Stimulated activated CD8-positive, alpha-beta memory T cell treated with anti-CD3 and anti-CD28 coated beads, Interleukin-4, amount 100 ng/mL, for 1 hour (primary cell): ENCODE measurements at regions not wholly inside any gene's neighbourhood (a gene's known extent, or its start where the extent isn't known, plus 50 kb on each side); places are given as distances from the start of the nearest gene placed in this dataset.
"Not testable (repeated sequence)": the region's sequence is repeated elsewhere in the genome, so short reads cannot be mapped to it uniquely, and the experiment has no call there.

Source experiments
- DNase-seq, 2 donors: peaks; one replicate each; pipeline ENCODE4 v3.0.0-alpha.2; 2020; ENCODE audit warnings: low read depth in 2 of 2, low spot score in 1 of 2

GRCh38 chr16:16613212-16613611 lies 234.3 kb downstream of the NPIPA7 start:
- DNase-seq = not testable (repeated sequence)

DNA sequence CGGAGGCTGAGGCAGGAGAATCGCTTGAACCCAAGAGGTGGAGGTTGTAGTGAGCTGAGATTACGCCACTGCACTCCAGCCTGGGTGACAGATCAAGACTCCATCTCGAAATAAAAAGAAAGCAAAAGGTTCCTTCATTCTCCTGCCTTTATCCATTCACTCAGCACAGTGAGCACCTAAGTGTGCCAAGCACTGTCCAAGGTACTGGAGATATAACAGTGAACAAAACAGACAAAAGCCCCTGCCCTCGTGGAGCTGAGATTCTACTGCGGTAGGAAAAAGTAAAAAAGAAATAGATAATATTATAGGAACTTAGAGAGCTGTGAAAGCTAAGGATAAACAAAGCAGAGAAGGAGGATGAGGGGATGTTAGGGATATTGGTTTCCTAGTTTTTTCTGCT lies 235.5 kb downstream of the NPIPA7 start:
- DNase-seq = not testable (repeated sequence)

- not testable (repeated sequence) for DNase-seq
Measured at GRCh38 chr16:16618963-16619465, 240.1 kb downstream of the NPIPA7 start.

GRCh38 chr16:16624367-16624766 lies 245.4 kb downstream of the NPIPA7 start:
- DNase-seq = not testable (repeated sequence)

DNA sequence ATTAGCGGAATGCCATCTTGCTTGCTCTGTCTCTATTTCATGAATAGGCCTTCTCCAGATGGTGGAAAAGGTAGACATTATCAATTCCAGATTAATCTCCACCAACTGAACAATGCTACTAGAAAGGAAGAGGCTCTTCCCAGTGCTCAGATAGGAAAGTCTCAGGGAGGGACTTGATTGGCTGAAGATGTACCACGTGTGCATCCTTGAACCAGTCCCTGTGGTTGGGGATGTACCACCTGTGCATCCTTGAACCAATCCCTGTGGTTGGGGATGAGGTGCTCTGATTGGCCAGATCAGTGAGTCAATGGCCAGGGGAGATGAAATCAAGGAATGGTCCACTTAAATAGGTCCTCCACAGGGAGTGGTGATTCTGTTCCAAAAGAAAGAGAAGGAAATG lies 246.2 kb downstream of the NPIPA7 start:
- not testable (repeated sequence) for DNase-seq

DNA sequence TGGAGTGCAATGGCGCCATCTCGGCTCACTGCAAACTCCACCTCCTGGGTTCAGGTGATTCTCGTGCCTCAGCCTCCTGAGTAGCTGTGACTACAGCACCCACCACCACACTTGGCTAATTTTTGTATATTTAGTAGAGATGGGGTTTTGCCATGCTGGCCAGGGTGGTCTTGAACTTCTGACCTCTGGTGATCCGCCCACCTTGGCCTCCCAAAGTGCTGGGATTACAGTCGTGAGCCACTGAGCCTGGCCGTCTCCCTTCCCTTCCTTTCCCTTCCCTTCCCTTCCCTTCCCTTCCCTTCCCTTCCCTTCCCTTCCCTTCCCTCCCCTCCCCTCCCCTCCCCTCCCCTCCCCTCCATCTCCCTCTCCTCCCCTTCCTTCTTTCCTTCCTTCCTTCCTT lies 248.9 kb downstream of the NPIPA7 start:
- DNase-seq = not testable (repeated sequence)

GRCh38 chr16:16638231-16638630 lies 259.3 kb downstream of the NPIPA7 start:
- DNase-seq = not testable (repeated sequence)

DNA sequence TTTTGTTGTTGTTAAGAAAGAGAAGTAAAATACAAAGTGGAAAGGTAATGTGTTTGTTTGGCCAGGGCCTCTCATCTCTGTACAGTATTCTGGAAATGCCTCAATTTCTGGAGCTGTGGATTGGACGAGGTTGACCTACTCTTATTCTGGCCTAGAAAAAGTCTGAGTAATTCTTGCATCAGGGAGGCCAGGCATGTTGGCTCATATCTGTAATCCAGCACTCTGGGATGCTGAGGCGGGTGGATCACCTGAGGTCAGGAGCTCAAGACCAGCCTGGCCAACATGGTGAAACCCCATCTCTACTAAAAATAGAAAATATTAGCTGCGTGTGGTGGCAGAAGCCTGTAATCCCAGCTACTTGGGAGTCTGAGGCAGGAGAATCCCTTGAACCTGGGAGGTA lies 259.8 kb downstream of the NPIPA7 start:
- DNase-seq = not testable (repeated sequence)

- DNase-seq = not testable (repeated sequence)
Measured at GRCh38 chr16:16643828-16644227, 264.9 kb downstream of the NPIPA7 start.

DNA sequence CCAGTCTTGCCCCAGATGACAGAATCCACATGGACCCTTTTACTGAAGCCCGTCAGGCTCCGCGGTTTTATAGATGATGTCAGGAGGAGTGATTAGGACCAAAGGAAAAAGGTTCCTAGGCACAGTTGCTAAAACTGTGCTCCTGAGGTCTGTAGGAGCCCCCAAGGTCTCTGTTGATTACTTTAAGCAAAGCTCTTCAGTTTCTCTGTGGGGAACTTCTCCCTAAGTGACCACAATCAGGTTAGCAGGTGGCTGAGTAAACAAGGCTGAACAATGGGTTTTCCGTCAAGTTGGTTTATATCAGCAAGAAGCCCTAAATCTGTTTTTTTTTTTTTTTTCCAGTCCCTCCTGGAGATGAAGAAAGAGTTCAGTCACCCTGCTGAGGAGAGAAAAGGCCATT lies 269.1 kb downstream of the NPIPA7 start:
- not testable (repeated sequence) for DNase-seq

GRCh38 chr16:16672180-16672812 lies 293.4 kb downstream of the NPIPA7 start:
- DNase-seq = not testable (repeated sequence)

- DNase-seq = not testable (repeated sequence)
Measured at GRCh38 chr16:16674820-16675219, 295.9 kb downstream of the NPIPA7 start.

DNA sequence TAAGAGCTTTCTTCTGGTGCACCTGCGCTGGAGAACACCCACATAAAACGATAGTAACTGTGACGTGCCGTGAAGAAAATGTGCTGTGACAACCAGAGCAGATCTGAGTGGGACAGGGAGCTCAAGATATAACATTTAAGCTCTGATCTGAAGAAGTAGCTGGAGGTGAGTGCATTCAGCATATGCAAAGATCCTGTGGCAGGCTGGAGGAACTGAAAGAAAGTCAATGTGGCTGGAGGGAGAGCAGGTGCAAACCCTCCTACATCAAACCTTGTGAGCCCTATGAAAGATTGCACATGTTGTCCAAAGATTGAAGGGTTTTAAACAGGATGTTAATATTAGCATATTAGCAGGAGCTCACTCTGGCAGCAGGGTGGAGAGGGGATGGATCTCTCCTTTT lies 342.9 kb downstream of the NPIPA7 start:
- not testable (repeated sequence) for DNase-seq

DNA sequence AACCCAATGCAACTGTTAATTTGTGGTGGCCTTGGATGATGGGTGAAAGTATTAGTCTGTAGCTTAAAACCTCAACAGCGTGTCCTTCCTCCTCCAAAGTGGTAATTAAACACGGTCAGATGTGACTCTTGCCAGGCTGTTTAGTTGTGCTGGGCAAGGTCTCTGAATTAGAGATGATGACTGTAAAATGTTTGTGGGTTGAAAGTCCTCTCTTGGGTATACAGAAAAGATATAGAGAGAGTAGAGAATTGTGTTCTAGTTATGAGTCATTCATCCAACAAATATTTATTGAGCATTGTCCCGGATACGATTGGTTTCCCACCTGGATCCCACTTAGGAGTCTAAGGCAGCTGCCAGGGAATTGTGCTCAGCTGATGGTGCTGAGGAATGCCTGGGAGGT lies 343.7 kb downstream of the NPIPA7 start:
- not testable (repeated sequence) for DNase-seq

GRCh38 chr16:16723819-16724519 lies 345.0 kb downstream of the NPIPA7 start:
- not testable (repeated sequence) for DNase-seq

- not testable (repeated sequence) for DNase-seq
Measured at GRCh38 chr16:16727048-16727447, 348.1 kb downstream of the NPIPA7 start.

DNA sequence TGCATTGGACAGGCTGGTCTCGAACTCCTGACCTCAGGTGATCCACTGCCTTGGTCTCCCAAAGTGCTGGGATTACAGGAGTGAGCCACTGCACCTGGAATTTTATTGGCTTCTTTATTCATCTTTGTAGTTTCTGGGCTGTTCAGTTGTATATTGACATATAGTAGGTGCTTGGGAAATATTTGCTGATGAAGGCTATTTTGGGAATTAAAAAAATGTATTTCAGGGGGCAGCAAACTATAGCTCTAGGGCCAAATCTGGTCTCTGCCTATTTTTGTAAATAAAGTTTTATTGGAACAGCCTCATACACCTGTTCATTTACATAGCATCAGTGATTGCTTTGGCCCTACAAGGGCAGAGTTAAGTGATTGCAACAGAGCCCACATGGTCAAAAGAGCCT lies 363.6 kb downstream of the NPIPA7 start:
- DNase-seq = not testable (repeated sequence)

DNA sequence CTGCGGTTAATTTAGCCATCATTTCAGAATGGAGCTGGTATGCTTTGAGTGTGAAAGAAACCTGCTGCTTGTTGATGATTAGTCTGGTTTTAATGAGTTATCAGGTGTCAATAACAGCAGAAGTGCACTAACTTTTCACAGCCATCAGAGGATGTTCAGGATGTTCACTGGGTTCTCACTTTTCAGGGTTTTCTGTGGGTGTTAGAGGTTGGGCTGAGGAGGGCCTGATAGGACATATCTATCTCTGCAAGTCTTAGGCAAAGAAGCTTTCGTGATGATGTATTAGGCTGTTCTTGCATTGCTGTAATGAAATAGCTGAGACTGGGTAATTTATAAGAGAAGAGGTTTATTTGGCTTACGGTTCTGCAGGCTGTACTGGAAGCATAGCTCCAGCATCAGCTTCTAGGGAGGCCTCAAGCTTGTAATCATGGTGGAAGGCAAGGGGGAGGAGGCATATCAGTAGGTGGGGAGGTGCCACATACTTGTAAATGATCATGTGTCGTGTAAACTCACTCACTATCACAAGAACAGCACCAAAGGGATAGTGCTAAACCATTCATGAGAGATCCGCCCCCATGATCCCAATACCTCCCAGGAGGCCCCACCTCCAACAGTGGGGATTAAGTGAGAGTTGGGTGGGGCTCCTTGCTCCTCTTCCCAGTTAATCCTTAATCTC lies 376.2 kb downstream of the NPIPA7 start:
- not testable (repeated sequence) for DNase-seq

DNA sequence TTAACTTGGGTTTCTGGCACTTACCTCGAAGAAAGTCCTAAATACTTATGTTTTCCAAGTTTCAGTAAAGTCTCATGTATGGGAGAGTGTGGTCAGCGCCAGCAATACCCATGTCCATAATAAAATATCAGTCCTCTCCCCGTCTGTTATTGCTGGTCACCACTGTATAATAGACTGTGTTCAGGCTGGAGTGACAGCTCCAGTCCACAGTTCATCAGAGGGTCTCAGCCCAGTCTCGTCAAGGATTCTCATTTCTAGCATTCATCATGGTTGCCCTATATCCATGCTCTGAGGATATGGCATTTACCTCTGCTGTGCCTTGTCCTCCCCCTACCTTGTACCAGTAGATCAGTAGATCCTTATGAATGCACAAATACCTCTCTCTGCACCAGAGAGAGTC lies 384.5 kb downstream of the NPIPA7 start:
- DNase-seq = no peak

DNA sequence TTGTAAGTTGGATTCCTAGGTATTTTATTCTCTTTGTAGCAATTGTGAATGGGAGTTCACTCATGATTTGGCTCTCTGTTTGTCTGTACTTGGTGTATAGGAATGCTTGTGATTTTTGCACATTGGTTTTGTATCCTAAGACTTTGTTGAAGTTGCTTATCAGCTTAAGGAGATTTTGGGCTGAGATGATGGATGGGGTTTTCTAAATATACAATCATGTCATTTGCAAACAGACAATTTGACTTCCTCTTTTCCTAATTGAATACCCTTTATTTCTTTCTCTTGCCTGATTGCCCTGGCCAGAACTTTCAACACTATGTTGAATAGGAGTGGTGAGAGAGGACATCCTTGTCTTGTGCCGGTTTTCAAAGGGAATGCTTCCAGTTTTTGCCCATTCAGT lies 391.8 kb downstream of the NPIPA7 start:
- DNase-seq = not testable (repeated sequence)

DNA sequence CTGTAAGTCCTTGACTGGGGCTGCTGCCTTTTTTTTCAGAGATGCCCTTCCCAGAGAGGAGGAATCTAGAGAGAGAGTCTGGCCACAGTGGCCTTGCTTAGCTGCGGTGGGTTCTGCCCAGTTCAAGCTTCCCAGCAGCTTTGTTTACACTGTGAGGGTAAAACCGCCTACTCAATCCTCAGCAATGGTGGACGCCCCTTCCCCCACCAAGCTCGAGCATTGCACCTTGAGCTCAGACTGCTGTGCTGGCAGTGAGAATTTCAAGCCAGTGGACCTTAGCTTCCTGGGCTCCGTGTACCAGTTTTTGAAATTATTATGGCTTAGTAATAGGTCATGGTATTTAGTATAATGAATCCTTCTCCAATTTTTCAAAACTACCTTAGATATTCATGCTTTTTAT lies 395.4 kb downstream of the NPIPA7 start:
- DNase-seq = no peak

GRCh38 chr16:16778332-16778731 lies 399.4 kb downstream of the NPIPA7 start:
- no peak for DNase-seq
